Keratinocyte (primary cell): ENCODE measurements at regions not wholly inside any gene's neighbourhood (a gene's known extent, or its start where the extent isn't known, plus 50 kb on each side); places are given as distances from the start of the nearest gene placed in this dataset.

Source experiments
- DNase-seq: peaks from one replicate; pipeline ENCODE4 v3.0.0-alpha.2; 2011; ENCODE audit warnings: low read depth, missing footprints, low spot score
- FAIRE-seq: peaks from 2 replicates; lab custom pipeline; 2011; peaks lifted over from hg19 to GRCh38; lab: Jason Lieb, UNC
- H2AFZ ChIP-seq: 2 replicates; pipeline ENCODE4 v1.6.0; 2012; ENCODE audit warnings: low read length, control low read depth, inconsistent platforms; ENCODE audit not compliant: control insufficient read depth
- H3K27ac ChIP-seq: 2 replicates; pipeline ENCODE4 v1.5.1; 2011; ENCODE audit warnings: low read length; ENCODE audit not compliant: control insufficient read depth, insufficient read depth
- H3K27me3 ChIP-seq: 3 replicates; pipeline ENCODE4 v1.6.0; 2011; ENCODE audit warnings: low read length; ENCODE audit not compliant: control insufficient read depth, insufficient read depth; ENCODE audit errors: extremely low read depth
- H3K36me3 ChIP-seq, 2 experiments: 2 replicates in 1 of 2; 3 replicates in 1 of 2; pipeline ENCODE4 v1.5.1; 2011; ENCODE audit warnings: low read length in 2 of 2, mild to moderate bottlenecking in 1 of 2; ENCODE audit not compliant: control insufficient read depth in 2 of 2, insufficient read depth in 2 of 2; ENCODE audit errors: extremely low read depth in 1 of 2
- H3K4me1 ChIP-seq: 3 replicates; pipeline ENCODE4 v1.5.1; 2011; ENCODE audit warnings: low read length; ENCODE audit not compliant: control insufficient read depth, insufficient read depth; ENCODE audit errors: extremely low read depth
- H3K4me2 ChIP-seq: 3 replicates; pipeline ENCODE4 v1.6.0; 2011; ENCODE audit warnings: low read depth, low read length; ENCODE audit not compliant: control insufficient read depth, insufficient read depth; ENCODE audit errors: extremely low read depth
- H3K4me3 ChIP-seq, 3 experiments: fragments of 200-600 bp in 1 of 3; sonication (generic) in 1 of 3; 2 replicates in 2 of 3; 3 replicates in 1 of 3; pipeline ENCODE4 v1.5.1; 2011 to 2016; ENCODE audit warnings: low read length in 3 of 3, mild to moderate bottlenecking in 3 of 3, control low read depth in 2 of 3, inconsistent platforms in 1 of 3, low read depth in 1 of 3, mixed read lengths in 1 of 3, mixed run types in 1 of 3, moderate library complexity in 1 of 3; ENCODE audit not compliant: control insufficient read depth in 2 of 3, insufficient read depth in 2 of 3; ENCODE audit errors: extremely low read depth in 1 of 3
- H3K79me2 ChIP-seq: 2 replicates; pipeline ENCODE4 v1.6.0; 2012; ENCODE audit warnings: low read length; ENCODE audit not compliant: control insufficient read depth, insufficient read depth
- H3K9ac ChIP-seq: 3 replicates; pipeline ENCODE4 v1.6.0; 2011; ENCODE audit warnings: low read length; ENCODE audit not compliant: control insufficient read depth, insufficient read depth; ENCODE audit errors: extremely low read depth
- H3K9me1 ChIP-seq: 3 replicates; pipeline ENCODE4 v1.6.0; 2011; ENCODE audit warnings: low read length; ENCODE audit not compliant: control insufficient read depth, insufficient read depth; ENCODE audit errors: extremely low read depth
- H3K9me3 ChIP-seq: 2 replicates; pipeline ENCODE4 v1.5.1; 2012; ENCODE audit warnings: low read depth, low read length; ENCODE audit not compliant: control insufficient read depth
- H4K20me1 ChIP-seq: 3 replicates; pipeline ENCODE4 v1.6.0; 2011; ENCODE audit warnings: low read length; ENCODE audit not compliant: control insufficient read depth, insufficient read depth; ENCODE audit errors: extremely low read depth
- CTCF ChIP-seq, 3 experiments: IDR thresholded peaks in 1 of 3; conservative IDR thresholded peaks in 1 of 3; optimal IDR thresholded peaks in 1 of 3; 2 replicates in 2 of 3; 3 replicates in 1 of 3; pipeline versions ENCODE3 to v1.5.1; 2011; ENCODE audit warnings: low read length in 3 of 3, mild to moderate bottlenecking in 3 of 3, moderate library complexity in 2 of 3, control low read depth in 1 of 3, inconsistent platforms in 1 of 3; ENCODE audit not compliant: insufficient read depth in 2 of 3; ENCODE audit errors: extremely low read depth in 1 of 3
- EZH2 ChIP-seq: IDR thresholded peaks from one replicate; pipeline ENCODE4 v1.6.1; 2012; ENCODE audit warnings: inconsistent platforms, mild to moderate bottlenecking, low read length, moderate library complexity
- dilution Hi-C: fragments of 300-500 bp; cut with MboI; formaldehyde crosslinking; loops from one replicate; pipeline ENCODE4 v1.7.0; 2020; ENCODE audit warnings: low sequenced_read_pairs; ENCODE audit not compliant: extremely low pct_ligation_motif_present

DNA sequence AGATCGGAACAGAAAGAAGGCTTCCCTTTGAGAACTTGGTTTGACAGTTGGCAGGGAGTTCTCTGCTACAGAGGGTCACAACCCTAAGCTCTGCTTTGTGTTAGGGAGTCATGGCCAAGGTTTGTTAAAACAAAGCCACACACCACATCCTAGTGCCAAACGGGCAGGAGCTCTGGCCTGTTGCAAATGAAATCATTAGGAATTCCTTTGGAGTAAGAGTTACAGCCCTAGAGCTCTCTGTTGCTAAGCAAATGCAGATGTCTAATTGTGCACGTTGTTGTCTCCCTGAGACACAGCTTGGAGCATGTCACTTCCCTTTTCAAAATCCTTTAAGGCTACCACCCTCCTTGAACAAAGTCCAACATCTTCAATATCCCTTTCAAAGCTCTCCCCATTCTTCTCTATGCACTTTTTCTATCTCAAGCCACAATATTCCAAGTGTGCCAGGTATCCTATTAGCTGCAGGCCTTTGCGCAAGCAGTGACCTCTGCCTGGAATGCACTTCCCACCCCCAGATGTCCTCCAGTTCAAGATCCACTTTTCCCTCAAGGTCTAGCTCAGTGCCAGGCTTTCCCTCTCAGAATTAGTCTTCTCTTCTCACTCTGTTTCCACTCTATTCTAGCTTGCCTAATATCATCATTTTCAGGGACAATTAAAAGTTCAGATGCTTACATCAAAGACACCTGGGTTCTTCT is 253.7 kb upstream of the POU2AF2 start:
- Histone ChIP-seq H3K9me3 (no peaks in the 10 kb centered on the region), H3K4me2 (no peak overlapping the region), H2AFZ (no peak overlapping the region), H3K36me3 (no peaks in the 10 kb centered on the region), H4K20me1 (no peaks in the 10 kb centered on the region), H3K4me1 (no peaks in the 10 kb centered on the region), H3K4me3 (no peak overlapping the region), H3K9ac (no peak overlapping the region), H3K79me2 (no peaks in the 10 kb centered on the region), H3K9me1 (no peaks in the 10 kb centered on the region), H3K27me3 (no peaks in the 10 kb centered on the region), H3K27ac (no peak overlapping the region)
- dilution Hi-C loops = no loop called here
- DNase-seq = no peak
- no peak for FAIRE-seq
- TF ChIP-seq EZH2 (no peak), CTCF (optimal IDR thresholded peaks at IDR 0.05 in 1 of 3, IDR thresholded peaks at IDR 0.05 in 1 of 3, conservative IDR thresholded peaks at IDR 0.05 in 1 of 3; ENCODE audit: extremely low read depth in 1 of 3, insufficient read depth in 2 of 3, low read length in 3 of 3) (no peak)

DNA sequence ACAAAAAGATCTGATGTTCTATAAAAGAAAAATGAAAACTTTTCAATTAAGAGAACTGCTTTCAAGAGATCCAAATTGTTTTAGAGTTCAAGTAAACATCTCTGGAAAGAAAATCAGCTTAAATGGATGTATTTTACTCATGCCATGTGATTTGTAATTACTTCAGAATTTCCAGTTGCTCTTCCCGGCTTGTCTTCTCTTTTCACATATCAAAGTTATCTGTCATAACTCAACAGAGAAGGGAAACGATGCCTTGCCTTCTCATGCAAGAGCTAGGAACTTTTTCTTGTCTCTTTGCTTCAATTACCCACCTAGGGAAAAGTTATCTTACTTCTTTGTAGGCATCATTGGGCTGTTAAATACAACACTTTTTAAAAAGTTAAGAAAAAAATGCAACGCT is 255.2 kb upstream of the POU2AF2 start:
- Histone ChIP-seq H3K4me2 (no peak overlapping the region), H3K79me2 (no peaks in the 10 kb centered on the region), H3K4me3 (no peak overlapping the region), H2AFZ (no peak overlapping the region), H3K27ac (no peak overlapping the region), H3K9ac (no peak overlapping the region), H3K9me1 (no peaks in the 10 kb centered on the region), H3K4me1 (no peaks in the 10 kb centered on the region), H3K27me3 (no peaks in the 10 kb centered on the region), H3K9me3 (no peaks in the 10 kb centered on the region), H3K36me3 (no peaks in the 10 kb centered on the region), H4K20me1 (no peaks in the 10 kb centered on the region)
- dilution Hi-C loops = no loop called here
- DNase-seq (no peak), FAIRE-seq (no peak)
- TF ChIP-seq EZH2 = no peak
- TF ChIP-seq CTCF (optimal IDR thresholded peaks at IDR 0.05 in 1 of 3, IDR thresholded peaks at IDR 0.05 in 1 of 3, conservative IDR thresholded peaks at IDR 0.05 in 1 of 3; ENCODE audit: extremely low read depth in 1 of 3, insufficient read depth in 2 of 3, low read length in 3 of 3) = no peak
